ENCODE measurements at regions not wholly inside any gene's neighbourhood (a gene's known extent, or its start where the extent isn't known, plus 50 kb on each side); places are given as distances from the start of the nearest gene placed in this dataset.
A peak's percentile ranks its signal among the peaks of the same experiment; 100 is the strongest.

DNA sequence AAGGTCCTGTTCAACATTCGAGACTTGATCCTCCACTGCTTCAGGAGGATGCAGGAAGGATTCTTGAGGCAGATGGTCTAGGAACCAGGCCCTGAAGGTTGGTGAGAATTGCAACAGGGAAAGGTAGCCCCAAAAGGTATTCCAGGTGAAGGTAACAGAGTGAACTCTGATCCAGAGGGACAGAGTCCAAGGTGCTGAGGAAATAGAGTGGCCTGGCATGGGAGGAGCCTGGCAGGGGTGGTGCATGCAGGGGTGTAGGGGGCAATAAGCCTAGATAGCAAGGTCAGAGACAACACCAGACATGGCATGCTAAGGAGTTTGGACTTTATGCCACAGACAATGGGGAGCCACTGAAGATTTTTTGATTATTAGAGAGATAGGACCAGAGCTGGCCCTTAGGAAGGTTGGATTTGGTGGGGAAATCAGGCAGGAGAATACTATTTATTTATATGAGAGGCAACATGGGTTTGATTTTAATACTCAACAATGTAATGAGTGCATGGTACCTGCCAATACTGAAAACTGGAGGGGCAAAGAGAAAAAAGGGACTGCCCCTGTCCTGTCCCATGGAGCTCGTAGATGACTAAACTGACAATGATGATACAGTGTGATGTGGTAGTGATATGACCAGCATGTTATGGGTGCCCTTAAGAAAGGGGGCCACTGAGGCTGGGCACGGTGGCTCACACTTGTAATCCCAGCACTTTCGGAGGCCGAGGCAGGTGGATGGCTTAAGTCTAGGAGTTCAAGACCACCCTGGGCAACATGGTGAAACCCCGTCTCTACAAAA is 50.5 kb upstream of the TMED10 start:
- peaks cover 0 to 10% (median 0%) of the 10 kb centered on the region in 5 donors for H3K27me3 Mint-ChIP-seq
- H3K27ac Mint-ChIP-seq: peak overlapping the region in 3 of 9 donors; percentile 9 to 48 (median 22)
- H3K36me3 ChIP-seq (ENCODE audit: control insufficient read depth in 2 of 3, insufficient read depth in 3 of 3, low read length in 3 of 3): no peaks in the 10 kb centered on the region
- peaks cover 0 to 2% (median 0%) of the 10 kb centered on the region in 11 donors for H3K9me3 Mint-ChIP-seq
- H3K4me1 Mint-ChIP-seq: peaks cover 36 to 52% (median 45%) of the 10 kb centered on the region in 7 donors
- no peak overlapping the region for H3K27ac ChIP-seq (ENCODE audit: low read depth, low read length)
- no peaks in the 10 kb centered on the region for H3K36me3 Mint-ChIP-seq
- DNase-seq: no peak
- ChIA-PET CTCF (no interaction called here), POLR2A (no interaction called here)
- H3K9me3 ChIP-seq (ENCODE audit: control insufficient read depth in 2 of 3, low read length in 3 of 3): no peaks in the 10 kb centered on the region
- H3K4me3 ChIP-seq (ENCODE audit: low read length): no peak overlapping the region
- H3K27me3 ChIP-seq (ENCODE audit: control insufficient read depth in 2 of 2, insufficient read depth in 2 of 2, low read length in 2 of 2): no peaks in the 10 kb centered on the region
- H3K4me3 Mint-ChIP-seq: peak overlapping the region in 2 of 10 donors; percentile 28 to 35
- ATAC-seq: no peak
- peaks cover 20 to 28% of the 10 kb centered on the region in 2 donors for H3K4me1 ChIP-seq (ENCODE audit: control insufficient read depth in 2 of 2, insufficient read depth in 2 of 2, low read length in 2 of 2)
- intact Hi-C loops (cut with micrococcal nuclease): no loop called here
